NCI-H1105 (cell line): ENCODE measurements at regions not wholly inside any gene's neighbourhood (a gene's known extent, or its start where the extent isn't known, plus 50 kb on each side); places are given as distances from the start of the nearest gene placed in this dataset.
"Not testable (repeated sequence)": the region's sequence is repeated elsewhere in the genome, so short reads cannot be mapped to it uniquely, and the experiment has no call there.

Source experiments
- DNase-seq: peaks from one replicate; lab custom pipeline; 2025; lab: John Stamatoyannopoulos, UW

DNA sequence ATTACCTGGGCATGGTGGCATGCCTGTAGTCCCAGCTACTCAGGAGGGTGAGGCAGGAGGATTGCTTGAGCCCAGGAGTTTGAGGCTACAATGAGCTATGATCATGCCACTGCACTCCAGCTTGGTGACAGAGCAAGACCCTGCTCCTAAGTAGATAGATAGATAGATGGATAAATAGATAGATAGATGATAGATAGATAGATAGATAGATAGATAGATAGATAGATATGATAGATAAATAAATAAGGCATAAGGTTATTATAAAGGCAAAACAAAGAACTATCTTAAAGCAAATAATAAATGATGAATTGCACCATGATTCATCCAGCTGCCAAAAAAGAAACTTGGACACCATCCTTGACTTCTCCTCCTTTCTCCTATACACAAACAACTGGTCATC lies 82.0 kb upstream of the DLX6 start:
- not testable (repeated sequence) for DNase-seq

DNA sequence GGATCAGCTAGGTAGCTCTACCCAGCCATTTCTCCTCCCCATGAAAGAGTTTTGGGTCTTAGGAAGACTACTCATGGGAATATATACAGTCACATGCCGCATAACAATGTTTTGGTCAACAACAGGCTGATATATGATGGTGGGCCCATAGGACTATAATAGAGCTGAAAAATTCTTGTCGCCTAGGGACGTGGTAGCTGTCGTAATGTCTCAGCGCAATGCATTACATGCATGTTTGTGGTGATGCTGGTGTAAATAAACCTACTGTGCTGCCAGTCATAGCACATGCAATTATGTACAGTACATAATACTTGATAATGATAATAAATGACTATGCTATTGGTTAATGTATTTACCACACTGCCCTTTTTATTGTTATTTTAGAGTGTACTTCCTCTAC lies 78.2 kb upstream of the DLX6 start:
- no peak for DNase-seq

DNA sequence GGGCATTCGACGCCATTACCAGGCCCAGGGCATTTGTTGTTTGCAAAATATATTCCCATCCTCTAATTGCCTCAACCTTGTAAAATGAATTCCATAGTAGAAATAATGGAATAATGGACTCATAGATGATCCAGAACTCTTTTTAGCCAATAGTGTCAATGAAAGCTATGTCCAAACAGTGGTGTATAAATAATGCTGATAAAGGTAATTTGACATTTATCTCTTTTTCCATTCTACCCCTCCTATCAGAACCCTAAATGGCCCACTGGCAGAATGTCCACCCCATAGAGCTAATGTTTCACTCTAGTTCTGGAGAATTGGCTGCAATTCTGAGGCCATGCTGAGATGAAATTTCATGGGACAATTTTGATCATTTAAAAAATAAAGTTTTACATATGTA lies 76.4 kb upstream of the DLX6 start:
- DNase-seq = no peak

DNA sequence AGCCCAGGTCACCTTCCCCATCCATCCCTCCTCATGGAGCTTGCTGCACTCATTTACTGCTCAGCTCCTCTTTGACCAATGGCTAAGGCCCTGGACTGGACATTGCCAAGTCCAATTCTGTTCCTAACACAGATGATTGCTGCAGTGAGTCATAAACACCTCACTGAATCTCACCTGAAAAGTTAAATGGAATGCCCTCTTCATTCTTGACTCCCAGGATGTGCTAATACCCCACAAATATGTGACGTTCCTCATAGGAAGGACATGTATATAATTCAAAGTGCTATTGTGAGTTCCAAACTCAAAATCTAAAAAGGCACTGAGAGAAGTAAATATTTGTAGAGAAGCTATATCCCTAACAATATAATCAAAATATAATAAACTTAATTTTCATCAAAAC lies 73.5 kb upstream of the DLX6 start:
- DNase-seq = no peak

- no peak for DNase-seq
Measured at GRCh38 chr7:96933067-96933645, 72.2 kb upstream of the DLX6 start.

GRCh38 chr7:96936621-96937020 lies 68.7 kb upstream of the DLX6 start:
- DNase-seq = no peak

GRCh38 chr7:96942112-96942511 lies 63.2 kb upstream of the DLX6 start:
- no peak for DNase-seq

DNA sequence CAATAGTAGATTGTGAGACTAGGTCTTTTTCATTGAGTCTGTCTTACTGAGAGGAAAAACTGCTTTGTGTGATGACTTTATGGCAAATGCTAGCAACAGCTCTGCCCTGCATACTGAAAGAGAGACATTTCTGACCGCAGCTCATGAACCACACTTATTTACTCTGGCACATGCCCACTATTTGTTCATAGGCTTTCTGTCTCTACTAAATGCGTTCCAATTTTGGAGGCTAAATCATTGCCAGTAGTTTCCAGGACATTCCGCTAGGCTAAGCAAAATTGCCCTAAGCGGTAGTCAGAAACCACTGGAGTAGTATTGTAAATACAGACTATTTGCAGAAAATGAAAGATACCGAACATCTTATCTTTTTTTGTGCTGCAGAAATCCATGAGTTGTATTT lies 55.6 kb upstream of the DLX6 start:
- no peak for DNase-seq

DNA sequence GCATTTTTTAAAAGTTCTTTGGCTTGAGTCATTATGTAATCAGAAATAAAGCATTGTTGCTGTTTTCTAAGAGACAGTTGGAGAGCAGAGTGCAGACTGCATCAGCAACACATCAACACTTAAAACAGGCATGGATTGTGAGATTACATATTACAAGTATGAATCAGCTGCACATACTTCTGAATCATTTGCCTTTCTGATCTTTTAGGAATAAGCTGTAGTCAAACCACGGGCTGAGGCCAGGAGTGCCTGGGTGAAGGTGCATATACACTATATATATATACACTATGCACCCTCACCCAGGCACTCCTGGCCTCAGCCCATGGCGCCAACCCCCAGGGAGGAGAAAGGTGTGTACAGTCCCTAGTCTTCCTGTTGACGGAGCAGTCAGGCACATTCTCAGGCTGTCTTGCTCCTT lies 52.4 kb upstream of the DLX6 start:
- no peak for DNase-seq

DNA sequence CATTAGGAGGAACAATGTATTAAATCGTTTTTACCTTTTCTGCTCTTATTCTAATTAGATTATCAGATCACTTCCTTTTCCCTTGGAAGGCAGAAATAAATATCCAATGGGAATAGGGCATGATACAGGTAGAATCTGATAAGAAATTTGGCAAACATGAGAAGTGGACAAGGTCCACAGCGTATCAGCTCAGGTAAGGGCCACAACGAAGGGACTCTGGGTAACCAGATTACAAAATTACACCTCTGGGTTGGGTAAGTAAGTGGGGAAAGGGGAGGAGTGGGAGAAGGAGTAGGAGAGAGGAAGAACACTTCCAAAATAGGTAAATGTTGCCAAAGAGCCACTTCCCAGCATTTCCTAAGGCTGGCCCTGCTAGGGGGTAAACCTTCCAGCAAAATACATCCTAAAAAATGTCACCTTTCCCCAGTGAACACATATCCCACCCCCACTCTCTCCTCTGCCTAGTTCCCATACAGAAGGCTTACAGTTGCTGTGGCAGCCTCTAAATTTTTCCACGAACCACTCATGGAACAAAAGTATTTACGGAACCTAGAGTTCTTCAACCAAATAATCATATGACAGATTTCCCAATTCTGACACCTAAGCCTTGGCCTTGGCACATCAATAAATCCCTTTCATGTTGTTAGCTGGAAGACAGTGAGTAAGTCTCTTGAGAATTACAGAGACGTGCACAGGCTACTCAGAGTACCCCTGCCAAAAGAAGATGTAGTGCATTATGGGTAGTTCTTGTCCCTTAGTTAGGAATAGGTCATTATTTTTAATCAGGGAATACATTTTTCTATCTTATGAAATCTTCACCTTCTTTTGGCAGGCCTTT lies 51.5 kb upstream of the DLX6 start:
- DNase-seq = no peak
